ENCODE measurements at regions not wholly inside any gene's neighbourhood (a gene's known extent, or its start where the extent isn't known, plus 50 kb on each side); places are given as distances from the start of the nearest gene placed in this dataset.

GRCh38 chr10:125548878-125549277 lies 134.1 kb downstream of the TEX36 start:
- TF ChIP-seq, protein P1, sequence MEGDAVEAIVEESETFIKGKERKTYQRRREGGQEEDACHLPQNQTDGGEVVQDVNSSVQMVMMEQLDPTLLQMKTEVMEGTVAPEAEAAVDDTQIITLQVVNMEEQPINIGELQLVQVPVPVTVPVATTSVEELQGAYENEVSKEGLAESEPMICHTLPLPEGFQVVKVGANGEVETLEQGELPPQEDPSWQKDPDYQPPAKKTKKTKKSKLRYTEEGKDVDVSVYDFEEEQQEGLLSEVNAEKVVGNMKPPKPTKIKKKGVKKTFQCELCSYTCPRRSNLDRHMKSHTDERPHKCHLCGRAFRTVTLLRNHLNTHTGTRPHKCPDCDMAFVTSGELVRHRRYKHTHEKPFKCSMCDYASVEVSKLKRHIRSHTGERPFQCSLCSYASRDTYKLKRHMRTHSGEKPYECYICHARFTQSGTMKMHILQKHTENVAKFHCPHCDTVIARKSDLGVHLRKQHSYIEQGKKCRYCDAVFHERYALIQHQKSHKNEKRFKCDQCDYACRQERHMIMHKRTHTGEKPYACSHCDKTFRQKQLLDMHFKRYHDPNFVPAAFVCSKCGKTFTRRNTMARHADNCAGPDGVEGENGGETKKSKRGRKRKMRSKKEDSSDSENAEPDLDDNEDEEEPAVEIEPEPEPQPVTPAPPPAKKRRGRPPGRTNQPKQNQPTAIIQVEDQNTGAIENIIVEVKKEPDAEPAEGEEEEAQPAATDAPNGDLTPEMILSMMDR (IDR thresholded peaks at IDR 0.05; ENCODE audit: control insufficient read depth, extremely low read depth, insufficient read depth): no peak
- H3K4me3 ChIP-seq (ENCODE audit: low read depth, low read length): no peak overlapping the region

GRCh38 chr10:125548356-125548755 lies 134.6 kb downstream of the TEX36 start:
- no peak overlapping the region for H3K4me3 ChIP-seq (ENCODE audit: low read depth, low read length)
- TF ChIP-seq, protein P1 (IDR thresholded peaks at IDR 0.05; ENCODE audit: control insufficient read depth, extremely low read depth, insufficient read depth): no peak
- no peak for DNase-seq (ENCODE audit: low read depth)

More at GRCh38 chr10:125548878-125549277, 134.1 kb downstream of the TEX36 start:
- DNase-seq (ENCODE audit: low read depth): no peak

- DNase-seq (ENCODE audit: low read depth): no peak
- TF ChIP-seq, protein P1 (IDR thresholded peaks at IDR 0.05; ENCODE audit: control insufficient read depth, extremely low read depth, insufficient read depth): no peak
- no peak overlapping the region for H3K4me3 ChIP-seq (ENCODE audit: low read depth, low read length)
These were observed 135.8 kb downstream of the TEX36 start for GRCh38 chr10:125547010-125547650.

GRCh38 chr10:125543796-125544195 lies 139.2 kb downstream of the TEX36 start:
- TF ChIP-seq, protein P1 (IDR thresholded peaks at IDR 0.05; ENCODE audit: control insufficient read depth, extremely low read depth, insufficient read depth): no peak
- no peak for DNase-seq (ENCODE audit: low read depth)
- H3K4me3 ChIP-seq (ENCODE audit: low read depth, low read length): no peak overlapping the region

DNA sequence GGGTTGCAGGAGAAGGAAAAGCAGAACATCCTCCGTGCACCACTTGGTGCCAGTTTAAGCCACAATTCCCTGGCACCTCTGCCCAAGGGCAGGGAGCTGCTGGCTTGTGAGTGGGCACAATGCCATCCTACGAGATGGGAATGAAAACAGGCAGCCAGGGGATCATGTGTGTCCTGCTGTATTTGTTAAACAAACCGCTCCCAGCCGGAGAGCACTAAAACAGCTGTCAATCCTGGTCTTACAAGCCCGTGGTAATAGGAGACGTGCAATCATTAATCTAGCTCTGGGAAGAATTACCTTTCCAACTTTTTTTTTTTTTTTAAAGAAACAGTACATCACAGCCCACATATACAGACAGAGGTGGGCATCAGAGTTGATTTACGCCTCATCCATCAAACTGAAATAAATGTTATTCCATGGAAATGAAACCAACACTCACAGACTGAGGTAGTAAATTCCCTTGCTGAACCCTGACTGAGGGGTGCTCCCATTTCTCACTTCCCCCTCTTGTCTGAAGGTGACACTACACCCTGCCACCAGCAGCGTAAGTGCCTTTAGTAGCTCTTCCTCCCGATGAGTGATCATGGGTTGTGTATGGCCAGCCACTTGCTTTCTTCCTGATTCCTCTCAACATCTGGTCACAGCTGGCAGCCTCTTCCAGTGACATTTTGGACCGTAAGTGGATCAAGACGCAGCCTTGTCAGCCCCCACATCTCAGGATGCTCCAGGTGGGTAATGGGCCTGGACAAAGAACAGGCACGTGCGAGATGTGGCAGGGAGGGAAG lies 143.8 kb downstream of the TEX36 start:
- no peak overlapping the region; the same call in 1 of the 2 replicates for H3K4me3 ChIP-seq (ENCODE audit: low read depth, low read length)
- TF ChIP-seq, protein P1 (IDR thresholded peaks at IDR 0.05; ENCODE audit: control insufficient read depth, extremely low read depth, insufficient read depth): peak; percentile 24; the same call in 1 of the 2 replicates
- peak; percentile 100 for DNase-seq (ENCODE audit: low read depth)

DNA sequence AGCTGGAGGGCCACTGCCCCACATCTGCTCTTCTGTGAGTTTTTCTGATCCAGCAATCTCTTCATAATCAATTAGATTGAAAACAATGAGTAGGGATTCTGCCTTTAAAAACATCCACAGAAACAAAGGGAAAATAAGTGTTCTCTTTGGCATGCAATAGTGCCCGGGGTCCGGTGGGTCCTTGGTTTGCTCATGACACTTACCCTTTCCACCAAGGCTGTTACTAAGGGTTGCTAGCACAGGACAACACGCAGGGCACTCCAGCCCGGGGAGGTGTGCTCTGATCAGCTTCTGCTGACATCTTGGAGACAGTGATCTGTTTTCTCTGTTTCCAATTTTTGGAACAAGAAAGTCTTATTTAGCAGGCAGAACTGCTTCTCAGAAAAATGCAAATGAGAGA lies 146.7 kb downstream of the TEX36 start:
- no peak overlapping the region for H3K4me3 ChIP-seq (ENCODE audit: low read depth, low read length)
- DNase-seq (ENCODE audit: low read depth): no peak
- TF ChIP-seq, protein P1 (IDR thresholded peaks at IDR 0.05; ENCODE audit: control insufficient read depth, extremely low read depth, insufficient read depth): no peak
